Upper lobe of right lung (tissue), 1 donor: ENCODE measurements at regions not wholly inside any gene's neighbourhood (a gene's known extent, or its start where the extent isn't known, plus 50 kb on each side); places are given as distances from the start of the nearest gene placed in this dataset.

ENCODE experiments used
- ATAC-seq: fragments of 200-7000 bp; cut with Tn5 transposase; one replicate; pipeline ENCODE4 v1.9.1; 2020; ENCODE audit warnings: mild to moderate bottlenecking, moderate library complexity
- DNase-seq: peaks from one replicate; pipeline ENCODE4 v3.0.0-alpha.2; 2020
- H3K27ac ChIP-seq: fragments of 200-600 bp; one replicate; pipeline ENCODE4 v1.8.0; 2022
- H3K27me3 ChIP-seq: fragments of 200-600 bp; one replicate; pipeline ENCODE4 v1.8.0; 2022; ENCODE audit warnings: mild to moderate bottlenecking
- H3K36me3 ChIP-seq: fragments of 200-600 bp; one replicate; pipeline ENCODE4 v1.8.0; 2022
- H3K4me1 ChIP-seq: fragments of 200-600 bp; one replicate; pipeline ENCODE4 v1.8.0; 2022
- H3K4me3 ChIP-seq: fragments of 200-600 bp; one replicate; pipeline ENCODE4 v1.8.0; 2022; ENCODE audit warnings: mild to moderate bottlenecking
- H3K9me3 ChIP-seq: fragments of 200-600 bp; one replicate; pipeline ENCODE4 v1.8.0; 2022
- CTCF ChIP-seq: fragments of 200-600 bp; IDR thresholded peaks from one replicate; pipeline ENCODE4 v1.8.0; 2022; ENCODE audit warnings: antibody characterized with exemption
- intact Hi-C: fragments of 100-400 bp; cut with DNase I; formaldehyde crosslinking; loops from one replicate; pipeline ENCODE4 v1.11.0; 2022
- donor health status: DM: no; HTN: yes; CAD: no; lungs with severe emphysema.

GRCh38 chr5:145203193-145203592 lies 631.9 kb downstream of the PRELID2 start:
- H3K4me3 ChIP-seq = no peak overlapping the region
- no peaks in the 10 kb centered on the region for H3K36me3 ChIP-seq
- DNase-seq = no peak
- no peak for ATAC-seq
- no peak overlapping the region for H3K27ac ChIP-seq
- H3K4me1 ChIP-seq = no peaks in the 10 kb centered on the region
- no peaks in the 10 kb centered on the region for H3K9me3 ChIP-seq
- TF ChIP-seq CTCF = no peak
- intact Hi-C loops = no loop called here
- no peaks in the 10 kb centered on the region for H3K27me3 ChIP-seq

GRCh38 chr5:145198525-145199260 lies 636.4 kb downstream of the PRELID2 start:
- ATAC-seq (no peak), DNase-seq (no peak)
- H3K27me3 ChIP-seq = no peaks in the 10 kb centered on the region
- H3K4me1 ChIP-seq = no peaks in the 10 kb centered on the region
- H3K4me3 ChIP-seq = no peak overlapping the region
- no peaks in the 10 kb centered on the region for H3K9me3 ChIP-seq
- H3K36me3 ChIP-seq = no peaks in the 10 kb centered on the region
- no peak overlapping the region for H3K27ac ChIP-seq
- no peak for TF ChIP-seq CTCF
- intact Hi-C loops = no loop called here

- no peak overlapping the region for H3K4me3 ChIP-seq
- H3K36me3 ChIP-seq = no peaks in the 10 kb centered on the region
- no peaks in the 10 kb centered on the region for H3K9me3 ChIP-seq
- H3K27me3 ChIP-seq = no peaks in the 10 kb centered on the region
- ATAC-seq (no peak), DNase-seq (no peak)
- intact Hi-C loops = no loop called here
- no peaks in the 10 kb centered on the region for H3K4me1 ChIP-seq
- no peak for TF ChIP-seq CTCF
- H3K27ac ChIP-seq = no peak overlapping the region
These were observed 645.4 kb downstream of the PRELID2 start for GRCh38 chr5:145189746-145190145.

GRCh38 chr5:145180371-145180770 lies 654.8 kb downstream of the PRELID2 start:
- Histone ChIP-seq H3K27me3 (no peaks in the 10 kb centered on the region), H3K9me3 (no peaks in the 10 kb centered on the region), H3K4me3 (no peak overlapping the region), H3K27ac (no peak overlapping the region), H3K36me3 (no peaks in the 10 kb centered on the region), H3K4me1 (no peaks in the 10 kb centered on the region)
- DNase-seq = no peak
- no peak for TF ChIP-seq CTCF
- ATAC-seq = no peak
- intact Hi-C loops = no loop called here

- no peak for ATAC-seq
- Histone ChIP-seq H3K4me1 (no peaks in the 10 kb centered on the region), H3K27ac (no peak overlapping the region), H3K9me3 (no peaks in the 10 kb centered on the region), H3K4me3 (no peak overlapping the region), H3K36me3 (no peaks in the 10 kb centered on the region), H3K27me3 (no peaks in the 10 kb centered on the region)
- DNase-seq = no peak
- TF ChIP-seq CTCF = no peak
- intact Hi-C loops = no loop called here
These were observed 656.3 kb downstream of the PRELID2 start for GRCh38 chr5:145178641-145179523.
